ENCODE measurements at regions not wholly inside any gene's neighbourhood (a gene's known extent, or its start where the extent isn't known, plus 50 kb on each side); places are given as distances from the start of the nearest gene placed in this dataset.

DNA sequence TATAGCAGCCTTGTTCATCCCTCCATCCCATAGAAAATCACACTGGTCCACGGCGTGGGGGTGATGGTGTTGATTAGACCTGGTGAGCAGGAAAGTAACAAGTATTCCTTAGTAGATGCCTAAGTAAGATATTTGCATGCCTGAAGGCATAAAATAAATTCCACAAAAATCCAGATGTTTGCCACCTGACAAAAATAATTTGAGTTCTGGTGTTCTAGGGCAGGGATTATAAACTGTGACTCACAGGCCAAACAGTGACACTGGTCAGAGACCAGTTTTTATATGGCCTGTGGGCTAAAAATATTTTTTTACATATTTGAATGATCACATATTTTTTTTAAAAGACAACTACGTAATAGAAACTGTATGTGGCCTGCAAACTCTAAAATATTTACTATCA is 310.7 kb downstream of the RFC3 start:
- no peak for DNase-seq

GRCh38 chr13:34129436-34129835 is 311.5 kb downstream of the RFC3 start:
- DNase-seq, result no peak

DNA sequence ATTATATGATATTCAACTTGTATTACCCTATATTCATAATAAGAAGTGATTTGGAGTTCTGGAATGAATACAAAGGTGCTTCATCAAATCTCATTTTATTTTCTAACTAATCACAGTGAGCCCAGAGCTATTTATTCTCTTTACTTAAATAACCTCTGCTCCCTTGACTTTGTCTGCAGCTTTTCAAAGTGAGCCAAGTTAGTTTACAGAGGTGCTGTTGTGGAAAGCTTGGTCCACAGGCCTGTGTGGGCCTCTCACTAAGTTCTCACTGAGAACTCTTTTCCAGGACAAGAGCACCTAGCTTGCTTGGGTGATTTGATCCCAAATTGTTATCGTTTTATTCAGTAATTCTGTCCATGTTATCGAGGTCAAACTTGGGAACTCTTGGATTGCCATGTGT is 319.3 kb downstream of the RFC3 start:
- no peak for DNase-seq

DNA sequence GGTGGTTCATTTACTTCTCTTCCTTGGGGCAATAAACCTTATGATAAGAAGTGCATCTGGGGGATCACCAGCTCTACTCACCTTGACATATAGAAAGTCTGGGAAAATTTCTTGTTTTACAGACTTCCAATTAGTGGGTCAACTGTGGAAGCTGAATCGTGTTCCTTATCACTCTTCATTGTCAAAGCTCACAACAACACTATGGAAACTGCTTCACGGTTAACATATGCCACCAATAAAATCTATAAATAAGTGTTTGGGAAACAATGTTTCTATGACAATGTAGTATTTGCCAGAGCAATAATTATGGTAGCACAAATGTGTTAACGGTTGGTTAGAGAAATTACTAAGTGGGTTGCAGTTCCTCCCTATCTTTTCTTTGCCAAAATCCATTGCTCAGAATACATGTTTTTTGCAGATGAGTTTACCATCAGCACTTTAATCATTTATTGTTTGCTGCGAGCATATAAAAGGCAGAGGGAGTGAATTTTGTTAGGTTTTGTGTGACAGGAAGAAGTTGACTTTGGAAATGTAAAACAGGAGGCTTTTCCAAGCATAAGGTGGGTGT is 321.8 kb downstream of the RFC3 start:
- DNase-seq, result no peak

GRCh38 chr13:34143637-34144036 is 325.7 kb downstream of the RFC3 start:
- DNase-seq, result peak; percentile 9

DNA sequence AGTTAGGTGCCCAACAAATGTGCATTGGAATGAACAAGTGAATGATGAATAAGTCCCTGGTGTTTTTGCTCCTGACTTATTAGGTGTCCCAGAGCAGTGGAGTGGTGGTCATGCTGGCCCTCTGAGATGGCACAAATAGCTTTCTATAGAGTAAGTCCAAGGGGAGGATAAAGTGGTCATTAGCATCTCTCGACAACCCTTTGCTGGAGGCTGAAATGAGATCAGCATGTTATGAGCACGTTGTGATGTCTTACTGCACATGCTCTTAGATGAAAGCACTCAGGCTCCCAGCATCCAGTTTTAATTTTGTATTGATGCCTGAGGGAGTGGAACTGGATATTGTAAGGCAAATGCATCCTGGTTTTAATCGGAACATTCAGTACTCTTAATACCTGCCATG is 326.2 kb downstream of the RFC3 start:
- no peak for DNase-seq

- peak; percentile 33 for DNase-seq
These were observed 327.1 kb downstream of the RFC3 start for GRCh38 chr13:34145061-34145460.

GRCh38 chr13:34148359-34148758 is 330.4 kb downstream of the RFC3 start:
- DNase-seq, result no peak

GRCh38 chr13:34151885-34152284 is 333.9 kb downstream of the RFC3 start:
- DNase-seq, result no peak

GRCh38 chr13:34152409-34152808 is 334.5 kb downstream of the RFC3 start:
- DNase-seq, result no peak

DNA sequence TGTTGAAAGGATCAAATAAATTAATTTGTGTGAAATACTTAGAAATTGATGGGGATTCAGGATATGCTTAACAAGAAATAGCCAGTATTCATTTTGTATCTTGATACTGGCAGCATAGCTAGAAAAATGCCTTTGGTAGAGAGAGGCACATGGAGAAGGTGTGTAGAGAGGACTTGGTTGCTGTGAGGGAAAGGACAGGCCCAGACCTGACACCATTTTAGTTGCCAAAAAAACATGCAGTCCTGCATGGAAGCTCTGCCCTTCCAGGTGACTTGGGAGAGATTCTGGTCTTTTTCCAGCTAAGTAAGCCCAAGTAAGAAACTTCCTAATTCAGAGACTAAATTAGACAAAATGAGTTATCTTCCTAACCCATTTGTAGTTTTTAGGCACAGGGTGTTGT is 335.0 kb downstream of the RFC3 start:
- DNase-seq, result no peak

GRCh38 chr13:34153428-34154180 is 335.7 kb downstream of the RFC3 start:
- no peak for DNase-seq

- peak; percentile 58 for DNase-seq
These were observed 338.1 kb downstream of the RFC3 start for GRCh38 chr13:34155931-34156607.

- peak; percentile 99 for DNase-seq
These were observed 339.0 kb downstream of the RFC3 start for GRCh38 chr13:34156841-34157365.

GRCh38 chr13:34159946-34160345 is 342.0 kb downstream of the RFC3 start:
- no peak for DNase-seq

DNA sequence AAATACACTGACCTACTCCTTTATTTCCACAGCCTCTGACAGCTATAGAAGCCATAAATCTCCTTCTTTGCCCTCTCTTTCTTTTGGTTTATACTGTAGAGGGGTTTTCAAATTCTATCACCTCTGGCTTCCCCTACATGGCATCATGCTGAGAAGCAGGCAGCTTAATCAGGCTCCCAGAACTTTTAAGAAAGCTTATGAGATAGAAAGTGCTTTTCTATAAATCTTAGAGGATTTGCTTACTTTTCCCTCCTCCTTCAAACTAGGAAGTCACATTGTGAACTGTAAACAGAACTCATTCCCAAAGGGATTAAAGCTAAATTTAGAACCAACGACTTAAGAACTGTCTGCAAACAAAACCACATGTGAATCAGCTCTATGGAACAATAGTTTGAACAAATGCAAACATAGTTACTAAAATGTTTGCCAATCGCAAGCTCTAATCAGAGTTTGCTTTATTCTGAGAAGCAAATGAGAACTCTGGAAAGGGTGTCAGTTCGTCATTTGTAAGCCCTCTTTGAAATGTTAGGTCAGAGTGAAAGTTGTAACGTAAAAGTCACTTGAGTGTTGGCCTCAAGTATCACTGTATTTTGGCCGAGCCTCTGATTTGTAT is 344.1 kb downstream of the RFC3 start:
- peak; percentile 84 for DNase-seq

GRCh38 chr13:34162544-34162933 is 344.6 kb downstream of the RFC3 start:
- peak; percentile 46 for DNase-seq

- DNase-seq, result no peak
These were observed 346.6 kb downstream of the RFC3 start for GRCh38 chr13:34164582-34164981.

GRCh38 chr13:34165158-34165557 is 347.2 kb downstream of the RFC3 start:
- no peak for DNase-seq

DNA sequence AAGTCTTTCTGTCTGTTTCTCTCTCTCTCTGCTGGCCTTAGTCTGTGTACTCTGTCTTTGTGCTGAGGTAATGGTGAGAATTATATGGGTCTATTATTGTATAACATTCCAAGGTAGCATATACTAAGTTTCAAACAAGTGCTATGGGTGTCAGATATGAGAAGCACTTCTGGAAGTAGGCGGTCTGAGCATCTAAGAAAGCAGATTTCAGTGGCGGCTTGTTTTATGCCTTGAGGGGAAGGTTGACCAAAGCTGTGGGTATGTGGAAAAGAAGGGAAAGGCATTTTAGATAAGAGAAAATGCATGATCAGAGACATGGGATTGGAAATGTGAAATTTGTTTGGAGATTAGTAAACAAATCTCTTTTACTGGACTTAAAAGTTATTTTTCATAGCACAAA is 348.5 kb downstream of the RFC3 start:
- no peak for DNase-seq

- peak; percentile 10 for DNase-seq
These were observed 349.4 kb downstream of the RFC3 start for GRCh38 chr13:34167347-34167746.

- DNase-seq, result no peak
These were observed 354.1 kb downstream of the RFC3 start for GRCh38 chr13:34172048-34172447.

DNA sequence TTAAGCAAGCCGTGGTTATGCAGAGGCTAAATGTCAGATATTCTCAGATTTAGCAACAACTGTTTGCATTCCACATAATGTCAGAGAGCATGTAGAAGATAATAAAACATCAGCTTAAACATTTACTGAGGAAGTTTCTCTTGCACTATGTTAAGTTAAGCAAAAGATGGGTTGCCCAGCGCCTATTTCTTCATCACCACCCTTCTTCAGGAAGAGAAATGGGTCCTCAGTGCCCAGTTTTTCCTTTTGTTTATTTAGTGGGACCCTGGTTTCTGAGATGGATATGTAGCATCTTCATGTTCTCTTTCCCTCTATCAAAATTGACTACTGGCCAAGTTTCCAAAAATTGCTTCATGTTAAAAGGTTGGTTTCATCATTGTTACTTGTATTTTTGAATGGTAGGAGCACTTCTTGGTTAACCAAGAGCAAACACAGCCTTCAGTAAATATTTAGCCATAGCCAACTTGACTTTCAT is 356.8 kb downstream of the RFC3 start:
- no peak for DNase-seq

- no peak for DNase-seq
These were observed 357.6 kb downstream of the RFC3 start for GRCh38 chr13:34175551-34175950.
